ENCODE measurements at regions not wholly inside any gene's neighbourhood (a gene's known extent, or its start where the extent isn't known, plus 50 kb on each side); places are given as distances from the start of the nearest gene placed in this dataset.
A peak's percentile ranks its signal among the peaks of the same experiment; 100 is the strongest.

GRCh38 chr2:37838541-37839167 lies 86.4 kb upstream of the RMDN2 start:
- DNase-seq (ENCODE audit: low spot score) = no peak

- DNase-seq (ENCODE audit: low spot score) = no peak
Measured at GRCh38 chr2:37839991-37840390, 85.1 kb upstream of the RMDN2 start.

- no peak for DNase-seq (ENCODE audit: low spot score)
Measured at GRCh38 chr2:37842732-37843440, 82.2 kb upstream of the RMDN2 start.

- DNase-seq (ENCODE audit: low spot score) = no peak
Measured at GRCh38 chr2:37843556-37843955, 81.5 kb upstream of the RMDN2 start.

GRCh38 chr2:37846207-37846606 lies 78.9 kb upstream of the RMDN2 start:
- DNase-seq (ENCODE audit: low spot score) = no peak

- no peak for DNase-seq (ENCODE audit: low spot score)
Measured at GRCh38 chr2:37847792-37848191, 77.3 kb upstream of the RMDN2 start.

- no peak for DNase-seq (ENCODE audit: low spot score)
Measured at GRCh38 chr2:37848451-37848850, 76.6 kb upstream of the RMDN2 start.

GRCh38 chr2:37849911-37850310 lies 75.2 kb upstream of the RMDN2 start:
- DNase-seq (ENCODE audit: low spot score) = no peak

- DNase-seq (ENCODE audit: low spot score) = no peak
Measured at GRCh38 chr2:37851428-37851827, 73.7 kb upstream of the RMDN2 start.

GRCh38 chr2:37851828-37852584 lies 73.1 kb upstream of the RMDN2 start:
- DNase-seq (ENCODE audit: low spot score) = peak; percentile 39

GRCh38 chr2:37852585-37853014 lies 72.5 kb upstream of the RMDN2 start:
- no peak for DNase-seq (ENCODE audit: low spot score)

- no peak for DNase-seq (ENCODE audit: low spot score)
Measured at GRCh38 chr2:37854676-37855282, 70.3 kb upstream of the RMDN2 start.

GRCh38 chr2:37855283-37856041 lies 69.6 kb upstream of the RMDN2 start:
- DNase-seq (ENCODE audit: low spot score) = no peak

- DNase-seq (ENCODE audit: low spot score) = no peak
Measured at GRCh38 chr2:37856101-37856751, 68.9 kb upstream of the RMDN2 start.

GRCh38 chr2:37857575-37858399 lies 67.3 kb upstream of the RMDN2 start:
- no peak for DNase-seq (ENCODE audit: low spot score)

- DNase-seq (ENCODE audit: low spot score) = no peak
Measured at GRCh38 chr2:37858400-37858711, 66.7 kb upstream of the RMDN2 start.

GRCh38 chr2:37858725-37859267 lies 66.3 kb upstream of the RMDN2 start:
- no peak for DNase-seq (ENCODE audit: low spot score)

- no peak for DNase-seq (ENCODE audit: low spot score)
Measured at GRCh38 chr2:37862620-37863019, 62.5 kb upstream of the RMDN2 start.

- DNase-seq (ENCODE audit: low spot score) = no peak
Measured at GRCh38 chr2:37864217-37864616, 60.9 kb upstream of the RMDN2 start.

GRCh38 chr2:37865640-37866039 lies 59.4 kb upstream of the RMDN2 start:
- DNase-seq (ENCODE audit: low spot score) = no peak

Data from activated CD4-positive, alpha-beta T cell treated with anti-CD3 and anti-CD28 coated beads, Interleukin-2, Interleukin-4, amounts not matched to agents 100 ng/mL and 50 ng/mL, durations not matched to agents 16 hours and 8 hours (primary cell).